Right cardiac atrium (tissue), 5 donors: ENCODE measurements at regions not wholly inside any gene's neighbourhood (a gene's known extent, or its start where the extent isn't known, plus 50 kb on each side); places are given as distances from the start of the nearest gene placed in this dataset.

ENCODE experiments used
- ATAC-seq, 2 donors: fragments of 200-7000 bp; cut with Tn5 transposase; one replicate each; pipeline versions ENCODE4 v1.8.0 to v1.9.1; 2020; ENCODE audit warnings: moderate library complexity in 2 of 2, mild to moderate bottlenecking in 1 of 2
- DNase-seq, 3 donors: peaks; one replicate each; pipeline ENCODE4 v3.0.0-alpha.2; 2020
- H3K27ac ChIP-seq: one replicate; pipeline ENCODE4 v1.5.1; 2013; ENCODE audit warnings: mild to moderate bottlenecking, low read length, control low read depth, moderate library complexity
- H3K27me3 ChIP-seq: one replicate; pipeline ENCODE4 v1.6.1; 2013; ENCODE audit not compliant: control insufficient read depth, insufficient read depth
- H3K4me1 ChIP-seq: one replicate; pipeline ENCODE4 v1.6.1; 2013; ENCODE audit warnings: low read length; ENCODE audit not compliant: control insufficient read depth, insufficient read depth
- H3K4me3 ChIP-seq: one replicate; pipeline ENCODE4 v1.5.1; 2013; ENCODE audit warnings: low read length, control low read depth
- H3K9me3 ChIP-seq: one replicate; pipeline ENCODE4 v1.6.1; 2013; ENCODE audit warnings: low read length; ENCODE audit not compliant: control insufficient read depth
- WGBS: extraction: QIAGEN DNeasy Blood & Tissue Kit; methylation state at CpG from one replicate; pipeline ENCODE4 v1.1.7; 2013; 5-methylcytosine and 5-hydroxymethylcytosine counted together
- intact Hi-C, 4 donors: fragments of 100-400 bp; cut with DNase I; formaldehyde crosslinking; loops; one replicate each; pipeline versions ENCODE4 v1.11.0 to v1.14.0; 2022 to 2023
- donor health status: healthy with polysubstance abuse.
- donor health status: DM: no; HTN: yes; CAD: no.
- donor health status: DM: no; HTN: no; CAD: no.
- donor health status: DM: no; HTN: yes; CAD: no; lungs with severe emphysema.
- donor health status: DM: yes; HTN: yes; CAD: no.

- ATAC-seq (no peak), DNase-seq (no peak)
- Histone ChIP-seq H3K27me3 (no peaks in the 10 kb centered on the region), H3K4me1 (no peaks in the 10 kb centered on the region), H3K27ac (no peak overlapping the region), H3K9me3 (no peaks in the 10 kb centered on the region), H3K4me3 (no peak overlapping the region)
- 80% methylated on average over 2 of the region's 2 CpGs for WGBS
- intact Hi-C loops: no loop called here
Measured at GRCh38 chr4:126558596-126558995, 1074.2 kb upstream of the INTU start.

- ATAC-seq: no peak
- H3K4me1 ChIP-seq: no peaks in the 10 kb centered on the region
- WGBS: 47% methylated on average over 2 of the region's 2 CpGs
- DNase-seq: no peak
- no peaks in the 10 kb centered on the region for H3K9me3 ChIP-seq
- no peak overlapping the region for H3K4me3 ChIP-seq
- H3K27me3 ChIP-seq: no peaks in the 10 kb centered on the region
- no peak overlapping the region for H3K27ac ChIP-seq
- intact Hi-C loops: no loop called here
Measured at GRCh38 chr4:126559961-126560360, 1072.8 kb upstream of the INTU start.

GRCh38 chr4:126560794-126561193 is 1072.0 kb upstream of the INTU start:
- no peak for DNase-seq
- H3K4me3 ChIP-seq: no peak overlapping the region
- H3K27me3 ChIP-seq: no peaks in the 10 kb centered on the region
- no peak overlapping the region for H3K27ac ChIP-seq
- H3K4me1 ChIP-seq: no peaks in the 10 kb centered on the region
- intact Hi-C loops: no loop called here
- ATAC-seq: no peak
- no peaks in the 10 kb centered on the region for H3K9me3 ChIP-seq
- WGBS: 78% methylated on average over 1 of the region's 1 CpG

GRCh38 chr4:126563389-126563788 is 1069.4 kb upstream of the INTU start:
- H3K9me3 ChIP-seq: no peaks in the 10 kb centered on the region
- ATAC-seq: no peak
- WGBS: 93% methylated on average over 11 of the region's 11 CpGs
- intact Hi-C loops: no loop called here
- no peaks in the 10 kb centered on the region for H3K27me3 ChIP-seq
- no peaks in the 10 kb centered on the region for H3K4me1 ChIP-seq
- DNase-seq: no peak
- no peak overlapping the region for H3K4me3 ChIP-seq
- no peak overlapping the region for H3K27ac ChIP-seq

- DNase-seq (no peak), ATAC-seq (no peak)
- Histone ChIP-seq H3K27me3 (no peaks in the 10 kb centered on the region), H3K4me1 (no peaks in the 10 kb centered on the region), H3K27ac (no peak overlapping the region), H3K9me3 (no peaks in the 10 kb centered on the region), H3K4me3 (no peak overlapping the region)
- WGBS: 75% methylated on average over 5 of the region's 5 CpGs
- intact Hi-C loops: no loop called here
Measured at GRCh38 chr4:126564283-126564854, 1068.4 kb upstream of the INTU start.

- H3K4me1 ChIP-seq: no peaks in the 10 kb centered on the region
- no peaks in the 10 kb centered on the region for H3K27me3 ChIP-seq
- intact Hi-C loops: no loop called here
- WGBS: 48% methylated on average over 7 of the region's 7 CpGs
- H3K27ac ChIP-seq: no peak overlapping the region
- no peaks in the 10 kb centered on the region for H3K9me3 ChIP-seq
- no peak for DNase-seq
- no peak for ATAC-seq
- no peak overlapping the region for H3K4me3 ChIP-seq
Measured at GRCh38 chr4:126568652-126569570, 1063.8 kb upstream of the INTU start.

- DNase-seq: no peak
- H3K27ac ChIP-seq: no peak overlapping the region
- H3K9me3 ChIP-seq: no peaks in the 10 kb centered on the region
- intact Hi-C loops: no loop called here
- 28% methylated on average over 2 of the region's 2 CpGs for WGBS
- H3K4me3 ChIP-seq: no peak overlapping the region
- no peaks in the 10 kb centered on the region for H3K4me1 ChIP-seq
- ATAC-seq: no peak
- H3K27me3 ChIP-seq: no peaks in the 10 kb centered on the region
Measured at GRCh38 chr4:126572264-126572663, 1060.5 kb upstream of the INTU start.

- no peaks in the 10 kb centered on the region for H3K4me1 ChIP-seq
- ATAC-seq: no peak
- no peak overlapping the region for H3K4me3 ChIP-seq
- H3K27me3 ChIP-seq: no peaks in the 10 kb centered on the region
- no peak overlapping the region for H3K27ac ChIP-seq
- intact Hi-C loops: no loop called here
- no peak for DNase-seq
- no peaks in the 10 kb centered on the region for H3K9me3 ChIP-seq
- 91% methylated on average over 2 of the region's 2 CpGs for WGBS
Measured at GRCh38 chr4:126582737-126583136, 1050.0 kb upstream of the INTU start.

- ATAC-seq: no peak
- intact Hi-C loops: no loop called here
- H3K4me1 ChIP-seq: no peaks in the 10 kb centered on the region
- no peak overlapping the region for H3K27ac ChIP-seq
- 62% methylated on average over 1 of the region's 1 CpG for WGBS
- no peaks in the 10 kb centered on the region for H3K9me3 ChIP-seq
- H3K4me3 ChIP-seq: no peak overlapping the region
- DNase-seq: no peak
- no peaks in the 10 kb centered on the region for H3K27me3 ChIP-seq
Measured at GRCh38 chr4:126583509-126583908, 1049.2 kb upstream of the INTU start.

- H3K27me3 ChIP-seq: no peaks in the 10 kb centered on the region
- intact Hi-C loops: no loop called here
- no peak for ATAC-seq
Measured at GRCh38 chr4:126591583-126591982, 1041.2 kb upstream of the INTU start.

GRCh38 chr4:126592088-126592487 is 1040.7 kb upstream of the INTU start:
- Histone ChIP-seq H3K9me3 (no peaks in the 10 kb centered on the region), H3K27me3 (no peaks in the 10 kb centered on the region), H3K27ac (no peak overlapping the region), H3K4me1 (no peaks in the 10 kb centered on the region), H3K4me3 (no peak overlapping the region)
- WGBS: 67% methylated on average over 3 of the region's 3 CpGs
- intact Hi-C loops: no loop called here
- ATAC-seq (no peak), DNase-seq (no peak)

More at GRCh38 chr4:126591583-126591982, 1041.2 kb upstream of the INTU start:
- no peak overlapping the region for H3K4me3 ChIP-seq
- no peak for DNase-seq
- no peaks in the 10 kb centered on the region for H3K4me1 ChIP-seq
- no peak overlapping the region for H3K27ac ChIP-seq
- H3K9me3 ChIP-seq: no peaks in the 10 kb centered on the region
